H1 (cell line): ENCODE measurements at regions not wholly inside any gene's neighbourhood (a gene's known extent, or its start where the extent isn't known, plus 50 kb on each side); places are given as distances from the start of the nearest gene placed in this dataset.

Source experiments
- CTCF ChIA-PET: fragments of 300-600 bp; sonication (Branson Sonifier 250); formaldehyde crosslinking; loops from one replicate; lab custom pipeline; 2021; ENCODE audit not compliant: partially characterized antibody; lab: Charles Lee
- POLR2A ChIA-PET: fragments of 300-600 bp; sonication (Branson Sonifier 250); formaldehyde crosslinking; loops from one replicate; lab custom pipeline; 2021; ENCODE audit warnings: inconsistent platforms; ENCODE audit not compliant: partially characterized antibody; lab: Charles Lee
- DNase-seq, 2 experiments: peaks; one replicate each; pipeline versions ENCODE4 v3.0.0 to v3.0.0-alpha.2; 2010 to 2022; ENCODE audit warnings: low spot score in 2 of 2, low read depth in 1 of 2, mixed read lengths in 1 of 2
- FAIRE-seq: peaks from 2 replicates; lab custom pipeline; 2011; peaks lifted over from hg19 to GRCh38; lab: Jason Lieb, UNC
- H2AFZ ChIP-seq: 2 replicates; pipeline ENCODE4 v1.8.1; 2012; ENCODE audit warnings: low read length, inconsistent platforms
- H2AK5ac ChIP-seq: 2 replicates; pipeline ENCODE4 v1.6.1; 2013; ENCODE audit warnings: low read depth, low read length
- H2BK120ac ChIP-seq: replicated peaks from 2 replicates; pipeline ENCODE3; 2013; ENCODE audit warnings: low read depth, low read length, inconsistent platforms
- H2BK12ac ChIP-seq: 2 replicates; pipeline ENCODE4 v1.6.1; 2013; ENCODE audit warnings: low read depth, low read length
- H2BK15ac ChIP-seq: 2 replicates; pipeline ENCODE4 v1.6.1; 2013; ENCODE audit warnings: low read length
- H2BK20ac ChIP-seq: 2 replicates; pipeline ENCODE4 v1.6.1; 2013; ENCODE audit warnings: low read length
- H2BK5ac ChIP-seq: 2 replicates; pipeline ENCODE4 v1.6.1; 2013; ENCODE audit warnings: low read depth, low read length
- H3K14ac ChIP-seq: 2 replicates; pipeline ENCODE4 v1.6.1; 2013; ENCODE audit warnings: inconsistent platforms; ENCODE audit not compliant: insufficient read length
- H3K18ac ChIP-seq: 2 replicates; pipeline ENCODE4 v1.6.1; 2013; ENCODE audit warnings: low read length; ENCODE audit errors: extremely low read depth
- H3K23ac ChIP-seq: 2 replicates; pipeline ENCODE4 v1.6.1; 2013; ENCODE audit warnings: inconsistent platforms; ENCODE audit not compliant: insufficient read length
- H3K23me2 ChIP-seq: 2 replicates; pipeline ENCODE4 v1.6.1; 2013; ENCODE audit warnings: low read depth, low read length
- H3K27ac ChIP-seq: 2 replicates; pipeline ENCODE4 v1.6.1; 2011; ENCODE audit warnings: low read depth, low read length, inconsistent platforms
- H3K27me3 ChIP-seq, 4 experiments: replicated peaks in 1 of 4; 1 replicate in 1 of 4; 2 replicates in 3 of 4; pipeline versions ENCODE4 v1.6.1 to v1.8.1; 2011 to 2013; ENCODE audit warnings: low read length in 3 of 4, mild to moderate bottlenecking in 3 of 4, inconsistent platforms in 2 of 4, mixed read lengths in 2 of 4, moderate library complexity in 1 of 4; ENCODE audit not compliant: control insufficient read depth in 3 of 4, insufficient read depth in 3 of 4; ENCODE audit errors: extremely low read depth in 1 of 4
- H3K36me3 ChIP-seq, 4 experiments: 2 replicates each; pipeline versions ENCODE4 v1.6.1 to v1.8.1; 2011 to 2013; ENCODE audit warnings: mild to moderate bottlenecking in 4 of 4, low read length in 3 of 4, moderate library complexity in 2 of 4, control low read depth in 1 of 4, inconsistent platforms in 1 of 4; ENCODE audit not compliant: insufficient read depth in 4 of 4, control insufficient read depth in 2 of 4
- H3K4ac ChIP-seq: replicated peaks from 2 replicates; pipeline ENCODE3; 2013; ENCODE audit warnings: low read length, low read depth, mixed read lengths, inconsistent platforms; ENCODE audit not compliant: insufficient read length
- H3K4me1 ChIP-seq, 4 experiments: replicated peaks in 1 of 4; 1 replicate in 1 of 4; 2 replicates in 3 of 4; pipeline versions ENCODE4 v1.6.1 to v1.8.1; 2011 to 2013; ENCODE audit warnings: low read length in 3 of 4, inconsistent platforms in 2 of 4, mixed read lengths in 1 of 4; ENCODE audit not compliant: insufficient read depth in 4 of 4, control insufficient read depth in 3 of 4
- H3K4me2 ChIP-seq, 2 experiments: 2 replicates each; pipeline versions ENCODE4 v1.6.1 to v1.8.1; 2011 to 2013; ENCODE audit warnings: low read depth in 2 of 2, low read length in 2 of 2, control low read depth in 1 of 2, inconsistent platforms in 1 of 2, mild to moderate bottlenecking in 1 of 2; ENCODE audit not compliant: insufficient read depth in 1 of 2
- H3K4me3 ChIP-seq, 4 experiments: fragments of 200-600, 300-600 bp in 1 of 4; sonication (generic), shearing (Covaris generic), sonication (Bioruptor Twin) in 1 of 4; 2 replicates each; pipeline versions ENCODE4 v1.5.1 to v1.8.1; 2011 to 2016; ENCODE audit warnings: low read length in 4 of 4, low read depth in 3 of 4, control low read depth in 2 of 4, inconsistent platforms in 2 of 4, mild to moderate bottlenecking in 2 of 4, mixed read lengths in 1 of 4, moderate library complexity in 1 of 4; ENCODE audit not compliant: insufficient read depth in 2 of 4; ENCODE audit errors: extremely low read depth in 1 of 4
- H3K56ac ChIP-seq: replicated peaks from 2 replicates; pipeline ENCODE3; 2013; ENCODE audit warnings: low read depth, mild to moderate bottlenecking, mixed read lengths, low read length, inconsistent platforms; ENCODE audit not compliant: insufficient read length
- H3K79me1 ChIP-seq: 2 replicates; pipeline ENCODE4 v1.6.1; 2013; ENCODE audit warnings: low read depth, low read length, control low read depth
- H3K79me2 ChIP-seq, 2 experiments: 2 replicates each; pipeline versions ENCODE4 v1.6.1 to v1.8.1; 2012 to 2013; ENCODE audit warnings: low read length in 2 of 2, mild to moderate bottlenecking in 2 of 2, inconsistent platforms in 1 of 2; ENCODE audit not compliant: insufficient read depth in 2 of 2, control insufficient read depth in 1 of 2
- H3K9ac ChIP-seq, 4 experiments: replicated peaks in 1 of 4; 1 replicate in 1 of 4; 2 replicates in 3 of 4; pipeline versions ENCODE4 v1.6.1 to v1.8.1; 2011 to 2013; ENCODE audit warnings: low read depth in 3 of 4, low read length in 3 of 4, control low read depth in 2 of 4, mild to moderate bottlenecking in 2 of 4, moderate library complexity in 2 of 4, inconsistent platforms in 1 of 4; ENCODE audit errors: extremely low read depth in 1 of 4
- H3K9me3 ChIP-seq, 2 experiments: 2 replicates each; pipeline versions ENCODE4 v1.6.1 to v1.8.1; 2012 to 2013; ENCODE audit warnings: mild to moderate bottlenecking in 2 of 2, moderate library complexity in 2 of 2, control low read depth in 1 of 2, inconsistent platforms in 1 of 2, low read depth in 1 of 2, low read length in 1 of 2, mixed read lengths in 1 of 2; ENCODE audit not compliant: insufficient read depth in 2 of 2
- H4K20me1 ChIP-seq, 2 experiments: replicated peaks in 1 of 2; 2 replicates each; pipeline versions ENCODE3 to v1.8.1; 2011 to 2013; ENCODE audit warnings: inconsistent platforms in 2 of 2, low read length in 2 of 2, mild to moderate bottlenecking in 1 of 2; ENCODE audit not compliant: insufficient read depth in 2 of 2, control insufficient read depth in 1 of 2
- H4K5ac ChIP-seq: 2 replicates; pipeline ENCODE4 v1.6.1; 2013; ENCODE audit warnings: low read length, low read depth, mixed read lengths, inconsistent platforms; ENCODE audit not compliant: insufficient read length
- H4K8ac ChIP-seq: 2 replicates; pipeline ENCODE4 v1.8.0; 2013; ENCODE audit warnings: mild to moderate bottlenecking, moderate library complexity, low read length, inconsistent platforms; ENCODE audit not compliant: insufficient read depth; ENCODE audit errors: extremely low read depth
- H4K91ac ChIP-seq: replicated peaks from 2 replicates; pipeline ENCODE3; 2013; ENCODE audit warnings: low read length, mixed read lengths, inconsistent platforms; ENCODE audit not compliant: insufficient read length
- CHD2 ChIP-seq: IDR thresholded peaks from 2 replicates; pipeline ENCODE4 v1.6.1; 2012; ENCODE audit warnings: low read length, improper control_type of control experiment
- POU5F1 ChIP-seq: IDR thresholded peaks from 2 replicates; pipeline ENCODE4 v1.6.1; 2011; ENCODE audit warnings: low read depth, mild to moderate bottlenecking, low read length, moderate library complexity
- RXRA ChIP-seq: IDR thresholded peaks from 2 replicates; pipeline ENCODE4 v1.6.1; 2011; ENCODE audit warnings: low read depth, mild to moderate bottlenecking, low read length, moderate library complexity; ENCODE audit not compliant: insufficient read depth
- WGBS, 2 experiments: shearing (Covaris generic) in 1 of 2; methylation state at CpG; one replicate each; pipeline versions ENCODE4 v1.1.6 to v1.1.7; 2013 to 2015; ENCODE audit warnings: low lambda C conversion rate in 2 of 2, mixed read lengths in 2 of 2, inconsistent platforms in 1 of 2, low coverage in 1 of 2, missing lambda C conversion rate in 1 of 2; ENCODE audit not compliant: insufficient replicate concordance in 2 of 2, insufficient coverage in 1 of 2, insufficient read length in 1 of 2; ENCODE audit errors: extremely low coverage in 1 of 2, missing lambda C conversion rate in 1 of 2; 5-methylcytosine and 5-hydroxymethylcytosine counted together

- ChIA-PET CTCF (interaction anchor here (1.0 to 2.3 kb wide), 2 partner anchors 107 to 205 kb away, joined by 3 to 5 read pairs; no protein-coding TSS in a partner anchor), POLR2A (no interaction called here)
- Histone ChIP-seq H3K18ac (no peak overlapping the region), H3K56ac (no peak overlapping the region), H3K14ac (no peak overlapping the region), H3K27me3 (no peaks in the 10 kb centered on the region; a peak in 1 of 7 replicates), H3K4me3 (no peak overlapping the region), H2BK12ac (no peak overlapping the region), H2BK120ac (no peak overlapping the region), H3K79me2 (no peaks in the 10 kb centered on the region), H2BK15ac (no peak overlapping the region), H4K5ac (no peak overlapping the region), H3K9me3 (no peaks in the 10 kb centered on the region), H4K8ac (peak overlapping the region; percentile 53; the same call in 1 of the 2 replicates), H4K91ac (no peak overlapping the region), H2AK5ac (no peak overlapping the region), H3K4me2 (no peak overlapping the region), H4K20me1 (peaks cover 0 to 2% of the 10 kb centered on the region in 2 experiments), H3K4ac (no peak overlapping the region), H2AFZ (no peak overlapping the region), H3K23me2 (no peaks in the 10 kb centered on the region), H3K36me3 (no peaks in the 10 kb centered on the region), H2BK5ac (no peak overlapping the region), H3K4me1 (no peaks in the 10 kb centered on the region; a peak in 2 of 7 replicates), H3K9ac (no peak overlapping the region), H3K79me1 (no peaks in the 10 kb centered on the region), H3K23ac (no peak overlapping the region), H3K27ac (no peak overlapping the region), H2BK20ac (no peak overlapping the region)
- 89% methylated on average over 17 of the region's 21 CpGs; no CpG with 5 or more reads in 1 of the 2 experiments for WGBS, 2 experiments
- FAIRE-seq (no peak), DNase-seq (no peak)
- TF ChIP-seq CHD2: no peak
- no peak for TF ChIP-seq POU5F1
- no peak for TF ChIP-seq RXRA
Observed at GRCh38 chr22:44439356-44440223, 58.4 kb downstream of the RTL6 start.
